22Rv1 (cell line): ENCODE measurements at regions not wholly inside any gene's neighbourhood (a gene's known extent, or its start where the extent isn't known, plus 50 kb on each side); places are given as distances from the start of the nearest gene placed in this dataset.

Experiments used
- H3K27ac ChIP-seq: fragments of 450-650 bp; 2 replicates; pipeline ENCODE4 v1.5.1; 2017
- ZFX ChIP-seq: fragments of 450-650 bp; IDR thresholded peaks from 2 replicates; pipeline ENCODE4 v1.6.1; 2017; ENCODE audit warnings: antibody characterized with exemption, borderline replicate concordance
- TF ChIP-seq, protein P1 (sequence below): fragments of 450-650 bp; IDR thresholded peaks from 2 replicates; pipeline ENCODE4 v1.5.1; 2017; ENCODE audit warnings: mild to moderate bottlenecking

DNA sequence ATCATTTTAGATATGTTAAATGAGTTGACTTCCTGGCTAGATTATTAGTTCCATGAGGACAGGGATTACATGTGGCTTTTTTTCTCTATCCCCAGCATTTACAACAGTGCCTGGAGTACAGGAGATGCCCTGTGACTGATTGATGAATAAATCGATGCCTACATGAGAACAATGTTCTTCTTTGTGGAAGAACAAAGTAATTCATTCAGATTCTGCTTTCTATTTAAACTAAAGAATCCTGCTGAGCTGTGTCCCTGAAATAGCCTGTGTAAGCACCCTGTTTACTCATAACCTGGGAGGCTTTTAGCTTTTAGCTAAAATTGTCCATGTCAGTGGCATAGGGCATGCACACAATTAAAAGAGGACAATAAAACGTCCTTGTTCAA lies 125.1 kb upstream of the BTBD3 start:
- no peak overlapping the region for H3K27ac ChIP-seq
- no peak for TF ChIP-seq ZFX
- TF ChIP-seq, protein P1, sequence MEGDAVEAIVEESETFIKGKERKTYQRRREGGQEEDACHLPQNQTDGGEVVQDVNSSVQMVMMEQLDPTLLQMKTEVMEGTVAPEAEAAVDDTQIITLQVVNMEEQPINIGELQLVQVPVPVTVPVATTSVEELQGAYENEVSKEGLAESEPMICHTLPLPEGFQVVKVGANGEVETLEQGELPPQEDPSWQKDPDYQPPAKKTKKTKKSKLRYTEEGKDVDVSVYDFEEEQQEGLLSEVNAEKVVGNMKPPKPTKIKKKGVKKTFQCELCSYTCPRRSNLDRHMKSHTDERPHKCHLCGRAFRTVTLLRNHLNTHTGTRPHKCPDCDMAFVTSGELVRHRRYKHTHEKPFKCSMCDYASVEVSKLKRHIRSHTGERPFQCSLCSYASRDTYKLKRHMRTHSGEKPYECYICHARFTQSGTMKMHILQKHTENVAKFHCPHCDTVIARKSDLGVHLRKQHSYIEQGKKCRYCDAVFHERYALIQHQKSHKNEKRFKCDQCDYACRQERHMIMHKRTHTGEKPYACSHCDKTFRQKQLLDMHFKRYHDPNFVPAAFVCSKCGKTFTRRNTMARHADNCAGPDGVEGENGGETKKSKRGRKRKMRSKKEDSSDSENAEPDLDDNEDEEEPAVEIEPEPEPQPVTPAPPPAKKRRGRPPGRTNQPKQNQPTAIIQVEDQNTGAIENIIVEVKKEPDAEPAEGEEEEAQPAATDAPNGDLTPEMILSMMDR: no peak

DNA sequence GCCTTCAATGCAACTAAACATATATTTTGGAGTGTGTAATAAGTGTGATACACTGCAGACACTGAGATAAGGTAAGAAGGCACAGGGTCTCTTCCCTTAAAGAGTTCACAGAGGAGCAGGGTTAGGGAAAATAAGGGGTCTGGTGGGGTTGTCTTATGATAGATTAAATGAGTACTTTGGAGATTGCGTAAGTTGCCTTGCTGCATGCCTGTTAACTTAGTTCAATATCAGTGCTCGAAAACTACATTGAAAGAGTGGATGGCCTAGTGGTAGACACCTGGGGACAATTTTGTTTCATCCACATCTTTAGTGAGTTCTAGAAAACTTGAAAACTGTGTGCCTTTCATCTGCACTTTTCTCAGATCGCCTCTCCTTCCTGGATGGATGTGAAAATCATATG lies 123.2 kb upstream of the BTBD3 start:
- H3K27ac ChIP-seq: no peak overlapping the region

DNA sequence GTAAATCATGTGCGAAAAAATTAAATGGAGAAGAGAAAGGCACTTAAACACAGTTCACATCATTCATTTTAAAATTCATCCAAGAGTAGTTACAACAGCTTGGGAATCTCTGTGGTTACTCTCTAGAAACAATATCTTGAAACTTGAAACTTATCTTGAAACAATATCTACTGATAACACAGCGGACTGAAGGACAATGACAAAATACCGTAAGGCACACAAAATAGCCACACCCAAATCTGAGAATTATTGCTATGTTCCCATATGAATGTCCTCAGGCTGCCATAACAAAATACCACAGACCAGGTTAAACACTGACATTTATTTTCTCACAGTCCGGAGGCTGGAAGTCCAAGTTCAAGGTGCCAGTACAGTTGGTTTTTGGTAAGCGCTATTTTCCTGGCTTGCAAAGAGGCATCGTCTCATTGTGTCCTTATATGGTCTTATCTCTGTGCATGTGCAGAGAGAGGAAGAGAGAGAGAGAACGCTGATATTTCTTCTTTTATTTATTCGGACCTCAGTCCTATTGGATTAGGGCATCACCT lies 122.5 kb upstream of the BTBD3 start:
- no peak overlapping the region for H3K27ac ChIP-seq
- no peak for TF ChIP-seq ZFX
- TF ChIP-seq, protein P1: no peak

More for the DNA sequence above, 123.2 kb upstream of the BTBD3 start:
- no peak for TF ChIP-seq ZFX
- TF ChIP-seq, protein P1: no peak

DNA sequence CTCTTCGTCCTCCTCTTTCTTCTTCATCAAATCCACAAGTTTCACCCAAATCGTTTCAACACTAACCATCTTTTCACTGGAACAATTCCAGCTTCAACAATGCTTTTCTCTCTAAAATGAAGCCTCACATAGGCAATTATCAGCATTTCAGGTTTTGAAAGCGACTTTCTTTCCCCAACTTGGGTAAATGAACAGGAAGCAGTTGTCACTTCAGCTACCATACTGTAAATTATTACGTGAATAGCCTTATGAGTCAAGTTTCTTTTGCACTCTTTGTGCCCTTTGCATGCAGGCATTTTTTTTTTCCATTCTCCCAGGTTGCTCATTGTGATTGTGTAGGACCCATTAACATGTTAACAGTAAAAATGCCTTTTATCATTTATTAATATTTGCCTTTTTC lies 121.7 kb upstream of the BTBD3 start:
- no peak overlapping the region for H3K27ac ChIP-seq
- no peak for TF ChIP-seq ZFX
- TF ChIP-seq, protein P1: no peak

DNA sequence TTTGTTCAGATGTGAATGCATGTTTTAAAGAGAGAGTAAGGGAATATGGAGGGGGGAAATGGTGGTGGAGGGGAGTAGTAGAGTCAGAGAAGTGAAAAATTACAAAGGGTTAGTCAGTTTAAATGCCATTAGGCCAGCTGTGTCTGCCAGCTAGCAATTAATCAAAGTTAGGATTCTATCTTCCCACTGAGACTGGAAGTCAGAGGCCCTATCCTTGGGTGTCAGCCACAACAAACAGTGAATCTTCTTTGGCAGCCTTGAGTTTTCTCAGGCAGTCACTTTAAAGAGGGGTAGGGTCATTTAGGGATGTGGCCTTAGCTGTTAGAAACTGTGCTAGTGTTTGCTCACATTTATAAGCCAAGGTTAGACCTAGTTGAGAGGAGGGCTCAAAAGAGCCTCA lies 120.5 kb upstream of the BTBD3 start:
- no peak overlapping the region for H3K27ac ChIP-seq
- TF ChIP-seq ZFX: no peak
- TF ChIP-seq, protein P1: no peak

DNA sequence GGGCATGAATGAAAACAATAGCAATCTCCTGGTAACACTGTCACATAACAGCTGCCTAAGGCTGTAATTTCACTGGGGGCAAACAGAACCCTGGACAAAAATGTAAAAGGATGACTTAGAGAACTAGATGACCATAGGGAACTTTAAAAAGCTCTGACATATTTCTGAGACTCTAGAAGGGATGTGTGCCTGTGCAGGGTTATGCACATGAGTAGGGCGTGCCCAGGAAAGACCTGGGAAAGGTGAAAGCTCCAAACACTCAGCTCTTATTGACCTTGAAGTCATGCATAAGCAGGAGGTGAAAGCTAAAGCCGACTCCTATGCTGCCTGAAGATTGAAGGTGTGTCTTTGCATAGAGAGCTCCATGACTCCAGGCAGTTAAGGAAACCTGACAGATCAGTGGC lies 118.4 kb upstream of the BTBD3 start:
- no peak overlapping the region for H3K27ac ChIP-seq
- TF ChIP-seq, protein P1: no peak
- TF ChIP-seq ZFX: no peak

DNA sequence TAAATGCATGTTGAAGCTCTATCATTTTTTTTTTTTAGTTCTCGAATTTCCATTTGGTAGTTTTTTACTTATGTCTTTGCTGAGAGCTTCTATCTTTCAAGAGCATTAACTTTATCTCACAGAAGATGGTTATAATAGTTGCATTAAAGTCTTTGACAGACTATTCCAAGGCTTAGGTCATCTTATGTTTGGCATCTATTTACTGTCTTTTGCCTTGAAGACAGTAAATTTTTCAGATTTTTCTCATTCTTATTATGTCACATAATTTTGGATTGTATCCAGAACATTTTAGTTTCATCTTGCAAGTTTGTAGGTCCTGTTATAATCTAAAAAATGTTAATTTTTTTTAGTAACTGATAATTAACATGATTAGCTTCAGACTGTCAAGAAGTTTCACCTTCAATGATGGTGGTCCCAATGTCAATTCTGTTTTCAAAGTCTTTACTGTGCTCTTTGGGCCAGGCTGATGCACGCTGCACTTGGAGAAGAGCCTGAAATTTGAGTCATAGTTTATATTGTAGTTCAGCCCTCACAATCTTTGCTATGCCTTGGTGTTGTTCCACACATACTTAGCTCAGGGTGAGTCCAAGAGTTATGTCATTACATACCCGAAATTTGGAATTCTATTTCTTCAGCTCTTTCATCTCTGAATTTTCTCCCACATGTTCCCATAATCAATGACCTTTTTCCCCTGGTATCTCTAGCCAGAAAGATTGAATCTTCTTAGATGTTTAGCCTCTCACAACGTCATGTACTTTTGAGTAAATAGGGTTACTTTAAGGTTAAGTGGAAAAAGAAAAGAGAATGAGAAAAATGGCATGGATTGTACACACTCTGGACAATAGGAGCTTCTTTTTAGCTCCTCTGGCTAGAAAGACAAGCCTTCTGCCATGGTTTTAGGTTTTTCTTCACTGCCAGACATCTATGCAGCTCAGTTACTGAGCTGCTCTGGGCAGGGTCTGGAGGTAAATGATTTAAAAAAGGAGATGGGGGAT lies 110.3 kb upstream of the BTBD3 start:
- TF ChIP-seq ZFX: no peak
- TF ChIP-seq, protein P1: no peak
- no peak overlapping the region for H3K27ac ChIP-seq
